ENCODE measurements at regions not wholly inside any gene's neighbourhood (a gene's known extent, or its start where the extent isn't known, plus 50 kb on each side); places are given as distances from the start of the nearest gene placed in this dataset.

GRCh38 chr6:81241126-81242041 lies 511.1 kb downstream of the TENT5A start:
- H3K27me3 ChIP-seq (ENCODE audit: control insufficient read depth in 2 of 2, insufficient read depth in 2 of 2, low read length in 2 of 2), result no peaks in the 10 kb centered on the region
- no peak overlapping the region for H3K27ac ChIP-seq (ENCODE audit: low read depth in 2 of 2, low read length in 2 of 2)
- H3K4me3 ChIP-seq (ENCODE audit: low read length in 2 of 2), result no peak overlapping the region
- H3K4me1 ChIP-seq (ENCODE audit: control insufficient read depth in 2 of 2, insufficient read depth in 2 of 2, low read length in 2 of 2), result no peaks in the 10 kb centered on the region
- H3K9ac ChIP-seq (ENCODE audit: low read depth in 1 of 2, low read length in 2 of 2), result no peak overlapping the region
- H3K9me3 ChIP-seq (ENCODE audit: control insufficient read depth in 2 of 2, low read length in 2 of 2), result no peaks in the 10 kb centered on the region
- no peaks in the 10 kb centered on the region for H3K36me3 ChIP-seq (ENCODE audit: control insufficient read depth in 2 of 2, insufficient read depth in 2 of 2, low read length in 2 of 2)

DNA sequence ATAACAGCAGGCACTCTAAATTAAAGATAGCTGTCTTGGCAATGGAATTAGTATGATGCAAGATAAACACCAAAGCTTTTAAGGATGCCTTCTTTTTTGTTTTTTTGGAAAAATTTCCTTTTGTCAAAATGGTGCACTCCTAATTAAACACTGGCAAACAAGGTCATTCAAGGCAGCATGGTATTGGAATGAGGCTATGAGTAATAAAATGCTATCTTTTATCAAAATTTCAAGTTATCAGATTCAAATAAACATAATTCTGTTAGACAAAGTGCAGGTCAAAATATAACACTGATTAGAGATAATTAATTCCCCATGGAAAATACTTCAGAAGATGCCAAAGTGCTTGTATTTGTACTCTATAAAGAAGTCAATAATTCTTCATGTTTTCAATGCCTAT lies 514.1 kb downstream of the TENT5A start:
- Histone ChIP-seq H3K27ac (ENCODE audit: low read depth in 2 of 2, low read length in 2 of 2) (no peak overlapping the region), H3K27me3 (ENCODE audit: control insufficient read depth in 2 of 2, insufficient read depth in 2 of 2, low read length in 2 of 2) (no peaks in the 10 kb centered on the region), H3K4me1 (ENCODE audit: control insufficient read depth in 2 of 2, insufficient read depth in 2 of 2, low read length in 2 of 2) (no peaks in the 10 kb centered on the region), H3K9me3 (ENCODE audit: control insufficient read depth in 2 of 2, low read length in 2 of 2) (no peaks in the 10 kb centered on the region), H3K36me3 (ENCODE audit: control insufficient read depth in 2 of 2, insufficient read depth in 2 of 2, low read length in 2 of 2) (no peaks in the 10 kb centered on the region), H3K4me3 (ENCODE audit: low read length in 2 of 2) (no peak overlapping the region), H3K9ac (ENCODE audit: low read depth in 1 of 2, low read length in 2 of 2) (no peak overlapping the region)

- H3K27ac ChIP-seq (ENCODE audit: low read depth in 2 of 2, low read length in 2 of 2), result no peak overlapping the region
- H3K4me1 ChIP-seq (ENCODE audit: control insufficient read depth in 2 of 2, insufficient read depth in 2 of 2, low read length in 2 of 2), result no peaks in the 10 kb centered on the region
- no peak overlapping the region for H3K4me3 ChIP-seq (ENCODE audit: low read length in 2 of 2)
- H3K9ac ChIP-seq (ENCODE audit: low read depth in 1 of 2, low read length in 2 of 2), result no peak overlapping the region
- no peaks in the 10 kb centered on the region for H3K36me3 ChIP-seq (ENCODE audit: control insufficient read depth in 2 of 2, insufficient read depth in 2 of 2, low read length in 2 of 2)
- H3K27me3 ChIP-seq (ENCODE audit: control insufficient read depth in 2 of 2, insufficient read depth in 2 of 2, low read length in 2 of 2), result no peaks in the 10 kb centered on the region
- no peaks in the 10 kb centered on the region for H3K9me3 ChIP-seq (ENCODE audit: control insufficient read depth in 2 of 2, low read length in 2 of 2)
Measured at GRCh38 chr6:81237226-81237625, 515.3 kb downstream of the TENT5A start.

DNA sequence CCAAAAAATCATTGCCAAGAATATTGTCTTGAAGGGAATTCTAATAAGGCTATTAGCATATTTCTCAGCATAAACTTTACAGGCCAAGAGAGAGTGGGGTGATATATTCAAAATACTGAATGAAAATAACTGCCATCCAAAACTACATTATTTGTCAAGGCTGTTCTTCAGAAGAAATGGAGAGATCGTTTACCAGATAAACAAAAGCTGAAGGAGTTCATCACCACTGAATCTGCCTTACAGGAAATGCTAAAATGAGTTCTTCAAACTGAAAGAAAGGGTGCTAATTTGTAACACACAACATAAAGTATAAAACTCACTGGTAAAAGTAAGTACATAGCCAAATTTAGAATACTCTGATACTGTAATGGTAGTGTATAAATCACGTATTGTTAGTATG lies 517.0 kb downstream of the TENT5A start:
- Histone ChIP-seq H3K9ac (ENCODE audit: low read depth in 1 of 2, low read length in 2 of 2) (no peak overlapping the region), H3K4me1 (ENCODE audit: control insufficient read depth in 2 of 2, insufficient read depth in 2 of 2, low read length in 2 of 2) (no peaks in the 10 kb centered on the region), H3K27ac (ENCODE audit: low read depth in 2 of 2, low read length in 2 of 2) (no peak overlapping the region), H3K9me3 (ENCODE audit: control insufficient read depth in 2 of 2, low read length in 2 of 2) (no peaks in the 10 kb centered on the region), H3K4me3 (ENCODE audit: low read length in 2 of 2) (no peak overlapping the region), H3K36me3 (ENCODE audit: control insufficient read depth in 2 of 2, insufficient read depth in 2 of 2, low read length in 2 of 2) (no peaks in the 10 kb centered on the region), H3K27me3 (ENCODE audit: control insufficient read depth in 2 of 2, insufficient read depth in 2 of 2, low read length in 2 of 2) (no peaks in the 10 kb centered on the region)

DNA sequence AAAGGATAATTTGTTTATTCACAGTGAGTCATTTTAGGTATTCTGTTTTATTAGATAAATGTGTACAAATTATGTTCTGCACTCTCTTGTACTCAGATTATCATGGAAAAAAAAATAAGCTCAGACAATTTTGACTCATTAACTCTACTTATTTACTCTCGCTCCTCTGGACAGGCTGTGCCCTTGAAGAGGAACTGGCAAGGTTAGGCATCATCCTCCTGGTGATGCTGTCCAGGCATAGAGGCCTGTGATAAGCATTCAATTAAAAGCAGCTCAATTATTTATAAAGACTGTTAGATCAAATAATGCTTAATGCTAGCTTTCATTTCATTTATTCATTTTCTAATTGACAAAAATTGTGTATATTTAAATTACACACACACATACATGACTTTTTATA lies 518.5 kb downstream of the TENT5A start:
- H3K9ac ChIP-seq (ENCODE audit: low read depth in 1 of 2, low read length in 2 of 2), result no peak overlapping the region
- H3K27ac ChIP-seq (ENCODE audit: low read depth in 2 of 2, low read length in 2 of 2), result no peak overlapping the region
- H3K4me1 ChIP-seq (ENCODE audit: control insufficient read depth in 2 of 2, insufficient read depth in 2 of 2, low read length in 2 of 2), result no peaks in the 10 kb centered on the region
- H3K27me3 ChIP-seq (ENCODE audit: control insufficient read depth in 2 of 2, insufficient read depth in 2 of 2, low read length in 2 of 2), result no peaks in the 10 kb centered on the region
- H3K4me3 ChIP-seq (ENCODE audit: low read length in 2 of 2), result no peak overlapping the region
- no peaks in the 10 kb centered on the region for H3K36me3 ChIP-seq (ENCODE audit: control insufficient read depth in 2 of 2, insufficient read depth in 2 of 2, low read length in 2 of 2)
- H3K9me3 ChIP-seq (ENCODE audit: control insufficient read depth in 2 of 2, low read length in 2 of 2), result no peaks in the 10 kb centered on the region

GRCh38 chr6:81228912-81229555 lies 523.4 kb downstream of the TENT5A start:
- Histone ChIP-seq H3K9ac (ENCODE audit: low read depth in 1 of 2, low read length in 2 of 2) (no peak overlapping the region), H3K36me3 (ENCODE audit: control insufficient read depth in 2 of 2, insufficient read depth in 2 of 2, low read length in 2 of 2) (no peaks in the 10 kb centered on the region), H3K4me1 (ENCODE audit: control insufficient read depth in 2 of 2, insufficient read depth in 2 of 2, low read length in 2 of 2) (no peaks in the 10 kb centered on the region)

DNA sequence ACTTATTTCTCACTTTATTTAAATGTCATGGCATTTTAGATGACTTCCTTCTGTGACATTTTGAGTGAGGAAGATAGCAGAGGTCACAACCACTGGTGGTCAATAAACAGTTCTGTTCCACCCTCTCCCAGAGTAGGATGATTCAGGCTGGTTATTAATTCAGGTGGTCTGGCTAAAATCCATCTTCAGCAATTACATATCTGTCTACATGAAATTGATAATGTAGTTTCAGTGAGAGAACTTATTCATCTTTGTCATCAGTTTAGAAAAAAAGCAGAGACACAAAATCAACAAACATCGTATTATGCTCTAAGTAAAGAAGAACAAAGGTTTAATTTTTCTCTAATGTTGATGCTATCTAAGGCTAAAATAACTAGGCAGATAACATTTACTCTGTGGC lies 525.5 kb downstream of the TENT5A start:
- no peak overlapping the region for H3K4me3 ChIP-seq (ENCODE audit: low read length in 2 of 2)
- no peak overlapping the region for H3K27ac ChIP-seq (ENCODE audit: low read depth in 2 of 2, low read length in 2 of 2)
- no peaks in the 10 kb centered on the region for H3K27me3 ChIP-seq (ENCODE audit: control insufficient read depth in 2 of 2, insufficient read depth in 2 of 2, low read length in 2 of 2)
- no peaks in the 10 kb centered on the region for H3K36me3 ChIP-seq (ENCODE audit: control insufficient read depth in 2 of 2, insufficient read depth in 2 of 2, low read length in 2 of 2)
- H3K9me3 ChIP-seq (ENCODE audit: control insufficient read depth in 2 of 2, low read length in 2 of 2), result no peaks in the 10 kb centered on the region
- no peaks in the 10 kb centered on the region for H3K4me1 ChIP-seq (ENCODE audit: control insufficient read depth in 2 of 2, insufficient read depth in 2 of 2, low read length in 2 of 2)
- H3K9ac ChIP-seq (ENCODE audit: low read depth in 1 of 2, low read length in 2 of 2), result no peak overlapping the region

More at GRCh38 chr6:81228912-81229555, 523.4 kb downstream of the TENT5A start:
- Histone ChIP-seq H3K4me3 (ENCODE audit: low read length in 2 of 2) (no peak overlapping the region), H3K9me3 (ENCODE audit: control insufficient read depth in 2 of 2, low read length in 2 of 2) (no peaks in the 10 kb centered on the region), H3K27ac (ENCODE audit: low read depth in 2 of 2, low read length in 2 of 2) (no peak overlapping the region), H3K27me3 (ENCODE audit: control insufficient read depth in 2 of 2, insufficient read depth in 2 of 2, low read length in 2 of 2) (no peaks in the 10 kb centered on the region)

GRCh38 chr6:81216668-81217067 lies 535.8 kb downstream of the TENT5A start:
- Histone ChIP-seq H3K27ac (ENCODE audit: low read depth in 2 of 2, low read length in 2 of 2) (no peak overlapping the region), H3K4me1 (ENCODE audit: control insufficient read depth in 2 of 2, insufficient read depth in 2 of 2, low read length in 2 of 2) (no peaks in the 10 kb centered on the region), H3K36me3 (ENCODE audit: control insufficient read depth in 2 of 2, insufficient read depth in 2 of 2, low read length in 2 of 2) (no peaks in the 10 kb centered on the region), H3K27me3 (ENCODE audit: control insufficient read depth in 2 of 2, insufficient read depth in 2 of 2, low read length in 2 of 2) (no peaks in the 10 kb centered on the region), H3K9me3 (ENCODE audit: control insufficient read depth in 2 of 2, low read length in 2 of 2) (no peaks in the 10 kb centered on the region), H3K9ac (ENCODE audit: low read depth in 1 of 2, low read length in 2 of 2) (no peak overlapping the region), H3K4me3 (ENCODE audit: low read length in 2 of 2) (no peak overlapping the region)

DNA sequence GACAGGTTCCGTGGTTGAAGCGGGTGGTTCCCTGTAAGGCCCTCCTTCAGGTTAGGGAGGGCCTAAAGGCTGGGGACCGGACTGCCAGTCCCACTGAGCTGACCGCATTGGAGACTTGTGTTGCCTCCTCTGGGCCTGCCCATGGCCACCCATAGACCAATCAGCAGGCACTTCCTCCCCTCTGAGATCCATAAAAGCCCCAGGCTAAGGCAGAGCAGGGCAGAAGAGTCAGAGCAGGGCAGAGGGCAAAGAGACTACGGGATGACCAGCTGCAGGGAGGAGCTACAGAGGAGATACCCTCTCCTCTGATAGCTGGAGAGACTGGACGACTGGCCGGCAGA lies 537.4 kb downstream of the TENT5A start:
- no peaks in the 10 kb centered on the region for H3K9me3 ChIP-seq (ENCODE audit: control insufficient read depth in 2 of 2, low read length in 2 of 2)
- H3K9ac ChIP-seq (ENCODE audit: low read depth in 1 of 2, low read length in 2 of 2), result no peak overlapping the region
- H3K27ac ChIP-seq (ENCODE audit: low read depth in 2 of 2, low read length in 2 of 2), result no peak overlapping the region
- no peaks in the 10 kb centered on the region for H3K27me3 ChIP-seq (ENCODE audit: control insufficient read depth in 2 of 2, insufficient read depth in 2 of 2, low read length in 2 of 2)
- no peaks in the 10 kb centered on the region for H3K36me3 ChIP-seq (ENCODE audit: control insufficient read depth in 2 of 2, insufficient read depth in 2 of 2, low read length in 2 of 2)
- no peak overlapping the region for H3K4me3 ChIP-seq (ENCODE audit: low read length in 2 of 2)
- no peaks in the 10 kb centered on the region for H3K4me1 ChIP-seq (ENCODE audit: control insufficient read depth in 2 of 2, insufficient read depth in 2 of 2, low read length in 2 of 2)

DNA sequence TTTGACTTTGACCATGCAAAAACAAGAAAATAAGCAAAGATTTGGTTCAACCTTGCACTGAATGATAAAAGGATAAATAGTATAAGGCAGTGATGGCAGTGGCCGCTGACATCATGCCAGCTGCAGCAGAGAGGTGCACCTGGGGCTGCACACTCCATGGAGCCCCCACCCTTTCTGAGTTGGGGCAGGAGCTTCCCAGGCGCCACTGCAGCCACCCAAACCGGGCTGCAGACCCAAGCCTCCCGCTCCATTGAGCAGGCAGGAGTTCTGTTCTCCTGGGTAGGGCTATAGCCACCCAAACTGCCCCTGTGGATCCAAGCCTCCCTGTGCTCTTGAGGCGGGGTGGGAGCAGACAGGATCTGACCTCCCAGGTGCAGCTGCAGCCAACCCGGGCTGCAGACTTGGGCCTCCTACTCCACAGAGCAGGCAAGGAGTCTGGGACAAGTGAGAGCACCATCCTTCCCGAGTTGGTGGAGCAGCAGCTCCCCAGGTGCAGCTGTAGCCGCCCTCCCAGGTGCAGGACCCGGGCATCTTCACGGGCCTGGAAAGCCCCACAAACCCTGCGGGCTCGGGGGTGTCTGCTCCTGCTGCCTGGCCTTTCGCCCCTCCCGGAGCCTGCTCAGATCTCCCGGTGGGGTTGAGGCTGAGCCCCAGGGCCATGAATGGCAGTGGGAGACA lies 537.9 kb downstream of the TENT5A start:
- no peaks in the 10 kb centered on the region for H3K36me3 ChIP-seq (ENCODE audit: control insufficient read depth in 2 of 2, insufficient read depth in 2 of 2, low read length in 2 of 2)
- no peak overlapping the region for H3K4me3 ChIP-seq (ENCODE audit: low read length in 2 of 2)
- H3K9ac ChIP-seq (ENCODE audit: low read depth in 1 of 2, low read length in 2 of 2), result no peak overlapping the region
- no peaks in the 10 kb centered on the region for H3K4me1 ChIP-seq (ENCODE audit: control insufficient read depth in 2 of 2, insufficient read depth in 2 of 2, low read length in 2 of 2)
- H3K27ac ChIP-seq (ENCODE audit: low read depth in 2 of 2, low read length in 2 of 2), result no peak overlapping the region
- H3K9me3 ChIP-seq (ENCODE audit: control insufficient read depth in 2 of 2, low read length in 2 of 2), result no peaks in the 10 kb centered on the region
- H3K27me3 ChIP-seq (ENCODE audit: control insufficient read depth in 2 of 2, insufficient read depth in 2 of 2, low read length in 2 of 2), result no peaks in the 10 kb centered on the region
